D721Med (cell line): ENCODE measurements at regions not wholly inside any gene's neighbourhood (a gene's known extent, or its start where the extent isn't known, plus 50 kb on each side); places are given as distances from the start of the nearest gene placed in this dataset.

ENCODE experiments used
- DNase-seq: peaks from one replicate; pipeline ENCODE4 v3.0.0; 2011; ENCODE audit warnings: low spot score; ENCODE audit not compliant: insufficient read length
- FAIRE-seq: peaks from 2 replicates; lab custom pipeline; 2011; peaks lifted over from hg19 to GRCh38; lab: Jason Lieb, UNC
- TF ChIP-seq, protein P1 (sequence below): IDR thresholded peaks from 2 replicates; pipeline ENCODE4 v1.5.1; 2012; ENCODE audit warnings: mild to moderate bottlenecking, control low read depth; ENCODE audit not compliant: insufficient read depth; ENCODE audit errors: missing control alignments

DNA sequence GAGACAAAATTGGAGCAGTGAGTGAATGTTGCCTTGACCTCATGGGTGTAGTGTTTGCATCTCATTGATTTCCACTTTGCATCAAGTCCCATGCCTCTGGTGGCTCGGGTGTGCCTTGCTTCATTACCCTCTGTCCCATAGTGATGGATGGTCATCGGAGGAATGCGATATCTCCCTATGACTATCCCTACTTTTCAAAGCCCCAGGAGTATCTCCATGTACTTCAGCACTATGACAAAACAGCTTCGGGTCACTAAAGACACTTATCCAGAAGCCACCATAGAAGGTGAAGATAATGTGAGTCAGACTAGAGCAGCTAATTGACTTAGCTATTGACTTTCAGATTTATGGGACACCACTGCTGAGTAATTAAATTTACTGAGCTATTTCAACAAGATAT, 355.1 kb upstream of the CCDC196 start:
- DNase-seq (no peak), FAIRE-seq (no peak)
- TF ChIP-seq, protein P1, sequence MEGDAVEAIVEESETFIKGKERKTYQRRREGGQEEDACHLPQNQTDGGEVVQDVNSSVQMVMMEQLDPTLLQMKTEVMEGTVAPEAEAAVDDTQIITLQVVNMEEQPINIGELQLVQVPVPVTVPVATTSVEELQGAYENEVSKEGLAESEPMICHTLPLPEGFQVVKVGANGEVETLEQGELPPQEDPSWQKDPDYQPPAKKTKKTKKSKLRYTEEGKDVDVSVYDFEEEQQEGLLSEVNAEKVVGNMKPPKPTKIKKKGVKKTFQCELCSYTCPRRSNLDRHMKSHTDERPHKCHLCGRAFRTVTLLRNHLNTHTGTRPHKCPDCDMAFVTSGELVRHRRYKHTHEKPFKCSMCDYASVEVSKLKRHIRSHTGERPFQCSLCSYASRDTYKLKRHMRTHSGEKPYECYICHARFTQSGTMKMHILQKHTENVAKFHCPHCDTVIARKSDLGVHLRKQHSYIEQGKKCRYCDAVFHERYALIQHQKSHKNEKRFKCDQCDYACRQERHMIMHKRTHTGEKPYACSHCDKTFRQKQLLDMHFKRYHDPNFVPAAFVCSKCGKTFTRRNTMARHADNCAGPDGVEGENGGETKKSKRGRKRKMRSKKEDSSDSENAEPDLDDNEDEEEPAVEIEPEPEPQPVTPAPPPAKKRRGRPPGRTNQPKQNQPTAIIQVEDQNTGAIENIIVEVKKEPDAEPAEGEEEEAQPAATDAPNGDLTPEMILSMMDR = no peak

- TF ChIP-seq, protein P1 = no peak
- FAIRE-seq = no peak
Observed at GRCh38 chr14:66133666-66134065, 352.5 kb upstream of the CCDC196 start.

DNA sequence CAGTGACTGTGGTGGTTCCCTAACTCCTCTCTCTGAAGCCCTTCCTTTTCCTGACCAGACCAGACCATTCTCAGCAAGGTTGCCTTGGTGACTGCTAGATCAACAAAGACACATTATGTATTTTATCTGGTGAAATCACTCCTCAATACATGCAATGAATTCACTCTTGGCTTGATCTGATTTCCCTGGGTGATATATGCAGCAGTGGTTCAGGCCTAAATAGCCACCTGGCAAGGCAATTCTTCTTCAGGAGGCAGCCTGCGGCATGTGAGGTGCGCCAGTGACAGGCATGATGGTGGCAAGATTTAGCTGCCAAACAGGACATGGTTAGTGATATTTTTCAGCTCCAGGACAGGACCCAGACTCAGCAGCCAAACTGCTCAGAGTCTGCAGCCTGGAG, 350.3 kb upstream of the CCDC196 start:
- DNase-seq (no peak), FAIRE-seq (no peak)
- TF ChIP-seq, protein P1 = no peak

More at GRCh38 chr14:66133666-66134065, 352.5 kb upstream of the CCDC196 start:
- DNase-seq = no peak

- FAIRE-seq (no peak), DNase-seq (no peak)
- TF ChIP-seq, protein P1 = no peak
Observed at GRCh38 chr14:66137081-66137480, 349.1 kb upstream of the CCDC196 start.

DNA sequence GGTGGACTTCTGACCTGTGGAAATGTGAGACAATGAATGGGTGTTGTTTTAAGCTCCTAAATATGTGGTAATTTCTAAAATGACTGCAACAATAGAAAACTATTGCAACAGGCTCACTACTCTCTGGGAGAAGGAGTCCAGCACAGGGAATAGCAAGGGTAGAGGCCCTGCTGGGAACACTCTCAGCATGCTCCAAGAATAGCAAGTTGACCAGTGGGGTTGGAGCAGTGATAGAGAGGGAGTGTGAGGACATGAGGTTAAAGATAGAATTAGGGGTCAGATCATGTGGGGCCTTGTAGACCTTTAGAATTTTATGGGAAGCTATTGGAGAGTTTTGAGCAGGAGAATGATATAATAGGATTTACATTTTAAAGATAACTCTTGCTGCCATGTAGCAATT, 346.7 kb upstream of the CCDC196 start:
- FAIRE-seq (no peak), DNase-seq (no peak)

DNA sequence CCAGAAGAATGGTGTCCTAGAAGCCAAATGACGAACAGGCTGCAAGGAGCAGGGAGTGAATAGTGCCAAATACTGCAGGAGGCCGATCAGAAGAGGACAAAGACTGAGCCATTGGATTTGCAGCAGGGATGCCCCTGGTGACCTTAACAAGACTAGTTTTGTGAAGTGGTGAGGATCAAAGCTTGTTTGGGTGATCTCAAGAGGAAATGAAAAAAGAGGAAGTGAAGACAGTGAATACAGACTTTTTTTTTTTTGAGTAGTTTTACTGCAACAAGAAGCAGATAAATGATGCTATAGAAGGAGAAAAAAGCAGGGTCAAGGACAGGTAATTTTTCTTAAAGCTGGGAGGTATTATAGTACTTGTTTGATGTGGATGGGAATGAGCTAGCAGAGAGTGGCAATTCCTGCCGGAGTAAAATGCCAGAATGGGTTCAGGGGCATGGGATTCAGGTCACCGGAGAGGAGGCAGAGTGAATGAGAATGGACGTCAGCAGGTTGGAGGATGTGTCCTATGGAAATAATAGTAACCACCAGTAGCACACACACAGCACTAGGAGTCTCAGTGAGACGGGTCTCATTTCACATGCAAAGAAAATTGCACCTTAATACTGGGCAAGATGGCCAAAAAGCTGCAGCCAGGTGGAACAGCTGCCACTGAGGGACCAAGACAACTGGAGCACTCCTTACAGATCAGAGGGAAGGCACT, 345.8 kb upstream of the CCDC196 start:
- DNase-seq (no peak), FAIRE-seq (no peak)
- TF ChIP-seq, protein P1 = no peak

More for the DNA sequence above, 346.7 kb upstream of the CCDC196 start:
- TF ChIP-seq, protein P1 = no peak

DNA sequence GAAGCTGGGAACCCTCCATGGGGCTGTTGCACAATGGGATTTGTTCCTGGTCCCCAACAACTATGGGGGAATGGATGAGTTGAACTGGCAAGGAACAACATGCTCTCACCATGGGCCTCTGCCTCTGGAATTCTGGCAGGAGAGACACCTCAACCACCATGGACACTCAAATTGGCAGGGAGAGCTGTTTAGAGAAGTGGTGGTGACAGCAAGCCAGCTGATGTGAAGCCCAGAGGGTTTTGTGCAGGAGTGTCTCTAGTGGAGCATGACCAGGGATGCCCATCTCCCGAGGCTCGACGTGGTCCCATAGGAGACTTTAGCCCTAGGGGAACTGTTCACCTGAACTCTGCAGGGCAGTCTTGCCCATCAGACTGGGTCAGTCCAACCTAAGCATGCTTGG, 345.2 kb upstream of the CCDC196 start:
- DNase-seq = no peak
- TF ChIP-seq, protein P1 = no peak

More for the DNA sequence above, 345.2 kb upstream of the CCDC196 start:
- no peak for FAIRE-seq
